ENCODE measurements at regions not wholly inside any gene's neighbourhood (a gene's known extent, or its start where the extent isn't known, plus 50 kb on each side); places are given as distances from the start of the nearest gene placed in this dataset.

DNA sequence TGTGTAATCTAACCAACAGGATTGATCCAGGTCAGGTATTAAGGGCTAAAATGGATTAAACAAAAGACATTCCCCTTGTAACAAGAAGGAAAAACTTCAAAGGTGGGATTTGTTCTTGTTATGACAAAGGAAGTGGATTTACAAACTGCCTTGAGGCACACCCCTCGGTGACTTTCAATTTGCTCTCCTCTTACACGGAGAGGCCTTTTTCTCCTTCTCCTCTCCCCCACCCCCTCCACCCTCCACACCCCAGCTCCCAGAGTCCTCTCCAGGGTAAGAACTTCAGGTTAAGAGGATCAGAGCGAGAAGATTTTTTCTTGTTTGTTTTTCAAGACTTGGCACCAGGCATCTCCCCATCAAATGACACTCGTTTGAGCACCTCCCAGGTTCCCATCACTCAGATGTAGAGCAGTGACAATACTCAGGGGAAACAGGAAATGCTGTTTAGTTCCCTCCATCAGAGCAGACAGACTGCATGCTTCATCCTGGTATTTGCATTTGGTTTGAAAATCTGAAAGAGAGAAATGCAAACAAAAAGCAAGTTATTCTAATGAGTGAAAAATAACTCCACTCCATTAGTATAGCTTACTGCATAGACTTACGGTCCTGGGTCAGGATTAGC is 77.6 kb upstream of the TMEM260 start:
- TF ChIP-seq, protein P1, sequence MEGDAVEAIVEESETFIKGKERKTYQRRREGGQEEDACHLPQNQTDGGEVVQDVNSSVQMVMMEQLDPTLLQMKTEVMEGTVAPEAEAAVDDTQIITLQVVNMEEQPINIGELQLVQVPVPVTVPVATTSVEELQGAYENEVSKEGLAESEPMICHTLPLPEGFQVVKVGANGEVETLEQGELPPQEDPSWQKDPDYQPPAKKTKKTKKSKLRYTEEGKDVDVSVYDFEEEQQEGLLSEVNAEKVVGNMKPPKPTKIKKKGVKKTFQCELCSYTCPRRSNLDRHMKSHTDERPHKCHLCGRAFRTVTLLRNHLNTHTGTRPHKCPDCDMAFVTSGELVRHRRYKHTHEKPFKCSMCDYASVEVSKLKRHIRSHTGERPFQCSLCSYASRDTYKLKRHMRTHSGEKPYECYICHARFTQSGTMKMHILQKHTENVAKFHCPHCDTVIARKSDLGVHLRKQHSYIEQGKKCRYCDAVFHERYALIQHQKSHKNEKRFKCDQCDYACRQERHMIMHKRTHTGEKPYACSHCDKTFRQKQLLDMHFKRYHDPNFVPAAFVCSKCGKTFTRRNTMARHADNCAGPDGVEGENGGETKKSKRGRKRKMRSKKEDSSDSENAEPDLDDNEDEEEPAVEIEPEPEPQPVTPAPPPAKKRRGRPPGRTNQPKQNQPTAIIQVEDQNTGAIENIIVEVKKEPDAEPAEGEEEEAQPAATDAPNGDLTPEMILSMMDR (IDR thresholded peaks at IDR 0.05; ENCODE audit: low read depth, low read length): no peak
- TF ChIP-seq EZH2phosphoT487 (IDR thresholded peaks at IDR 0.05; ENCODE audit: low read depth): no peak

All from OCI-LY3 (cell line).